IPS DF 6.9 (cell line): ENCODE measurements at regions not wholly inside any gene's neighbourhood (a gene's known extent, or its start where the extent isn't known, plus 50 kb on each side); places are given as distances from the start of the nearest gene placed in this dataset.

Source experiments
- DNase-seq: peaks from one replicate; pipeline ENCODE4 v3.0.0-alpha.2; 2013; ENCODE audit warnings: low read depth, low spot score
- H3K27ac ChIP-seq: one replicate; pipeline ENCODE4 v1.5.1; 2013; ENCODE audit warnings: low read length, control low read depth
- H3K27me3 ChIP-seq: 2 replicates; pipeline ENCODE4 v1.6.1; 2013; ENCODE audit warnings: mild to moderate bottlenecking, low read length; ENCODE audit not compliant: control insufficient read depth, insufficient read depth
- H3K36me3 ChIP-seq: 2 replicates; pipeline ENCODE4 v1.6.1; 2013; ENCODE audit warnings: low read length; ENCODE audit not compliant: control insufficient read depth, insufficient read depth
- H3K4me1 ChIP-seq: 2 replicates; pipeline ENCODE4 v1.6.1; 2013; ENCODE audit warnings: low read length; ENCODE audit not compliant: control insufficient read depth, insufficient read depth
- H3K4me3 ChIP-seq: 2 replicates; pipeline ENCODE4 v1.5.1; 2013; ENCODE audit warnings: mild to moderate bottlenecking, low read length
- H3K9me3 ChIP-seq: 2 replicates; pipeline ENCODE4 v1.6.1; 2013; ENCODE audit warnings: low read length, inconsistent platforms; ENCODE audit not compliant: control insufficient read depth, insufficient read depth
- WGBS: extraction: QIAGEN DNeasy Blood & Tissue Kit; methylation state at CpG from one replicate; pipeline ENCODE4 v1.1.7; 2013; ENCODE audit warnings: mixed read lengths, missing lambda C conversion rate; ENCODE audit not compliant: insufficient read length, insufficient coverage; 5-methylcytosine and 5-hydroxymethylcytosine counted together

- no peaks in the 10 kb centered on the region for H3K9me3 ChIP-seq
- WGBS, result no CpG with 5 or more reads among the region's 9 CpGs
- H3K36me3 ChIP-seq, result no peaks in the 10 kb centered on the region
- DNase-seq, result no peak
- H3K4me3 ChIP-seq, result no peak overlapping the region
- no peaks in the 10 kb centered on the region for H3K4me1 ChIP-seq
- no peak overlapping the region for H3K27ac ChIP-seq
- no peaks in the 10 kb centered on the region for H3K27me3 ChIP-seq
Observed at GRCh38 chr3:102106416-102107097, 257.2 kb downstream of the NFKBIZ start.

- no peak overlapping the region for H3K4me3 ChIP-seq
- H3K9me3 ChIP-seq, result no peaks in the 10 kb centered on the region
- H3K4me1 ChIP-seq, result no peaks in the 10 kb centered on the region
- no peaks in the 10 kb centered on the region for H3K27me3 ChIP-seq
- no peak for DNase-seq
- no peaks in the 10 kb centered on the region for H3K36me3 ChIP-seq
- H3K27ac ChIP-seq, result no peak overlapping the region
Observed at GRCh38 chr3:102112704-102113230, 263.5 kb downstream of the NFKBIZ start.

DNA sequence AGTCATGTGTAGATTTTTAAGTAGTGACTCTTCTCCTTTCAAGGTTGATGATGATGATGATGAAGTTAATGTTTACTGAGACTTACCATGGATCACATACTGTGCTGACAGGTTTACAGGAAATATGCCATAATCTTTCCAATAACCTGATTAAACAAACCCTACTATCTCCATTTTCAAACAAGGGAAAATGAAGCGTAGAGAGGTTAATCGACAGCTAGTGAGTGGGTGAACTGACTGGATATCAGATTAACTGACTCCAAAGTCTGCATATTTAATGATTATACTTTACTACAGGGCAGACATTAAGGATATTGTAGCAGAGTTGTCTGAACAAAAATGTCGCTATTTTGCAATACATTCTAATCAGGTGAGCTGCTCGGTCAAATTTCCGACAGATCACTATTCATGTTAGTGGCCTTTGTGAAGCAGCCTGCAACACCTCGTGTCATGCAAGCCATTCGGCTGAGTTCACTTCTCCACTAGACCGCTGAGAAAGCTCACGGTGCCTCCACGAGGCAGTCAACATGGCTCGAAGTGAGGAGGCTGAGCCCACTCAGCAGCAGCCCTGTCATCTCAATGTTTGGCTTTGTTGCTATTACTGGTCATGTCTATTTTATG, 264.2 kb downstream of the NFKBIZ start:
- no peak for DNase-seq
- Histone ChIP-seq H3K27ac (no peak overlapping the region), H3K9me3 (no peaks in the 10 kb centered on the region), H3K4me1 (no peaks in the 10 kb centered on the region), H3K27me3 (no peaks in the 10 kb centered on the region), H3K4me3 (no peak overlapping the region), H3K36me3 (no peaks in the 10 kb centered on the region)
- WGBS, result no CpG with 5 or more reads among the region's 11 CpGs

GRCh38 chr3:102114264-102114979, 265.1 kb downstream of the NFKBIZ start:
- WGBS, result no CpG with 5 or more reads among the region's 7 CpGs
- DNase-seq, result no peak
- no peaks in the 10 kb centered on the region for H3K36me3 ChIP-seq
- no peak overlapping the region for H3K4me3 ChIP-seq
- no peaks in the 10 kb centered on the region for H3K9me3 ChIP-seq
- H3K4me1 ChIP-seq, result no peaks in the 10 kb centered on the region
- H3K27ac ChIP-seq, result no peak overlapping the region
- no peaks in the 10 kb centered on the region for H3K27me3 ChIP-seq

GRCh38 chr3:102122527-102122926, 273.2 kb downstream of the NFKBIZ start:
- no peak overlapping the region for H3K4me3 ChIP-seq
- no peak for DNase-seq
- no peak overlapping the region for H3K27ac ChIP-seq
- H3K27me3 ChIP-seq, result no peaks in the 10 kb centered on the region
- no peaks in the 10 kb centered on the region for H3K4me1 ChIP-seq
- H3K9me3 ChIP-seq, result no peaks in the 10 kb centered on the region
- no peaks in the 10 kb centered on the region for H3K36me3 ChIP-seq

DNA sequence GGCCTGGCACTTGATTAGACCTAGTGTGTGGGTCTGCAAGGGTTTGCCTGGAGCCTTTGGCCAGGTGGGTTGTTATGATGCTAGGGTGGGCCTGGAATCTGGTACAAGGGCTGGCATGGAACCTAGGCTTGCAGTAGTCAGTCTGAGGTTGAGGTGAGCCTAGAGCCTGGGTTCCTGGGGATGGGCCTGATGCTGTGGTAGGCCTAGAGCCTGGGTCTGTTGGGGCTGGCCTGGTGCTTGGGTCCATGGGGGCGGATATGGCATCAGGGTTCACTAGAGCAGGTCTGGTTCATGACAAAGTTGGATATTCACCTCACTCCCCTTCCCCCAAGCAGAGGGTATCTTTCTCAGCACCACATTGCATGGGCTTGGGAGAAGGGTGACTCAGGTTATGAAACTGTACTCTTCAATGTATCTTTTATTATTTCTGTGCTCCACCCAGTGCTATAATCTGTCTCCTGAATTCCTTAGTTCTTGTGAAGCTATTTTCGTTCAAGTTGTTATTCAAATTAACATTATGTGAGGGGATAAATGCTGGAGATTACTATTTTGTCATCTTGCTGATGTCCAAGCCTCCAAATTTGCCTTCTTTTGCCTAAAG, 274.4 kb downstream of the NFKBIZ start:
- Histone ChIP-seq H3K27ac (no peak overlapping the region), H3K4me1 (no peaks in the 10 kb centered on the region), H3K36me3 (no peaks in the 10 kb centered on the region), H3K27me3 (no peaks in the 10 kb centered on the region), H3K9me3 (no peaks in the 10 kb centered on the region), H3K4me3 (no peak overlapping the region)
- DNase-seq, result no peak
- WGBS, result no CpG with 5 or more reads among the region's 2 CpGs

GRCh38 chr3:102124282-102124681, 275.0 kb downstream of the NFKBIZ start:
- no peak for DNase-seq
- Histone ChIP-seq H3K27me3 (no peaks in the 10 kb centered on the region), H3K4me3 (no peak overlapping the region), H3K27ac (no peak overlapping the region), H3K9me3 (no peaks in the 10 kb centered on the region), H3K36me3 (no peaks in the 10 kb centered on the region), H3K4me1 (no peaks in the 10 kb centered on the region)
- WGBS, result no CpG with 5 or more reads among the region's 2 CpGs

- no peak overlapping the region for H3K27ac ChIP-seq
Observed at GRCh38 chr3:102124704-102125103, 275.4 kb downstream of the NFKBIZ start.

GRCh38 chr3:102125197-102125993, 276.1 kb downstream of the NFKBIZ start:
- Histone ChIP-seq H3K27ac (no peak overlapping the region), H3K4me3 (no peak overlapping the region), H3K27me3 (no peaks in the 10 kb centered on the region), H3K9me3 (no peaks in the 10 kb centered on the region), H3K4me1 (no peaks in the 10 kb centered on the region), H3K36me3 (no peaks in the 10 kb centered on the region)
- no peak for DNase-seq
- WGBS, result no CpG with 5 or more reads among the region's 5 CpGs

More at GRCh38 chr3:102124704-102125103, 275.4 kb downstream of the NFKBIZ start:
- Histone ChIP-seq H3K9me3 (no peaks in the 10 kb centered on the region), H3K4me3 (no peak overlapping the region), H3K27me3 (no peaks in the 10 kb centered on the region), H3K36me3 (no peaks in the 10 kb centered on the region), H3K4me1 (no peaks in the 10 kb centered on the region)
- no peak for DNase-seq
- WGBS, result no CpG with 5 or more reads among the region's 2 CpGs

- Histone ChIP-seq H3K27ac (no peak overlapping the region), H3K27me3 (no peaks in the 10 kb centered on the region), H3K9me3 (no peaks in the 10 kb centered on the region), H3K36me3 (no peaks in the 10 kb centered on the region), H3K4me1 (no peaks in the 10 kb centered on the region), H3K4me3 (no peak overlapping the region)
- no peak for DNase-seq
- no CpG with 5 or more reads among the region's 1 CpG for WGBS
Observed at GRCh38 chr3:102125994-102126368, 276.7 kb downstream of the NFKBIZ start.
